GM21390 (cell line): ENCODE measurements at regions not wholly inside any gene's neighbourhood (a gene's known extent, or its start where the extent isn't known, plus 50 kb on each side); places are given as distances from the start of the nearest gene placed in this dataset.

ENCODE experiments used
- ATAC-seq: cut with Tn5 transposase; IDR thresholded peaks from one replicate; pipeline ENCODE4 v1.9.1; 2021; ENCODE audit not compliant: unreplicated experiment

- no peak for ATAC-seq
Measured at GRCh38 chr7:41252551-41252950, 450.3 kb downstream of the INHBA start.

- no peak for ATAC-seq
Measured at GRCh38 chr7:41247143-41247865, 455.6 kb downstream of the INHBA start.

- no peak for ATAC-seq
Measured at GRCh38 chr7:41245916-41246315, 457.0 kb downstream of the INHBA start.

GRCh38 chr7:41244246-41244645 is 458.6 kb downstream of the INHBA start:
- ATAC-seq = no peak

- no peak for ATAC-seq
Measured at GRCh38 chr7:41241641-41242040, 461.2 kb downstream of the INHBA start.

- ATAC-seq = no peak
Measured at GRCh38 chr7:41239596-41239995, 463.3 kb downstream of the INHBA start.

- ATAC-seq = no peak
Measured at GRCh38 chr7:41238851-41239331, 464.0 kb downstream of the INHBA start.

GRCh38 chr7:41237956-41238355 is 464.9 kb downstream of the INHBA start:
- no peak for ATAC-seq

GRCh38 chr7:41232086-41232485 is 470.8 kb downstream of the INHBA start:
- no peak for ATAC-seq

GRCh38 chr7:41224063-41224763 is 478.7 kb downstream of the INHBA start:
- ATAC-seq = no peak

GRCh38 chr7:41222746-41223145 is 480.1 kb downstream of the INHBA start:
- no peak for ATAC-seq

GRCh38 chr7:41220266-41220665 is 482.6 kb downstream of the INHBA start:
- ATAC-seq = no peak

GRCh38 chr7:41219276-41219675 is 483.6 kb downstream of the INHBA start:
- no peak for ATAC-seq

GRCh38 chr7:41217306-41217705 is 485.6 kb downstream of the INHBA start:
- ATAC-seq = no peak

- no peak for ATAC-seq
Measured at GRCh38 chr7:41207141-41207540, 495.7 kb downstream of the INHBA start.

GRCh38 chr7:41206267-41206666 is 496.6 kb downstream of the INHBA start:
- no peak for ATAC-seq

GRCh38 chr7:41205600-41205999 is 497.3 kb downstream of the INHBA start:
- ATAC-seq = peak; percentile 72

- ATAC-seq = no peak
Measured at GRCh38 chr7:41203542-41203941, 499.3 kb downstream of the INHBA start.

GRCh38 chr7:41201021-41201420 is 501.9 kb downstream of the INHBA start:
- ATAC-seq = no peak

- ATAC-seq = no peak
Measured at GRCh38 chr7:41199136-41199535, 503.8 kb downstream of the INHBA start.

- no peak for ATAC-seq
Measured at GRCh38 chr7:41198502-41198901, 504.4 kb downstream of the INHBA start.

GRCh38 chr7:41197769-41198168 is 505.1 kb downstream of the INHBA start:
- ATAC-seq = no peak
